Posterior cingulate gyrus (tissue), 11 donors: ENCODE measurements at regions not wholly inside any gene's neighbourhood (a gene's known extent, or its start where the extent isn't known, plus 50 kb on each side); places are given as distances from the start of the nearest gene placed in this dataset.
"Not testable (repeated sequence)": the region's sequence is repeated elsewhere in the genome, so short reads cannot be mapped to it uniquely, and the experiment has no call there.

Source experiments
- DNase-seq, 10 donors: peaks; one replicate each; pipeline versions ENCODE4 v3.0.0 to v3.0.0-alpha.2; 2020 to 2021; ENCODE audit warnings: mixed read lengths in 3 of 10
- intact Hi-C: fragments of 100-400 bp; cut with DNase I; formaldehyde crosslinking; loops from one replicate; pipeline ENCODE4 v1.15.1; 2023

DNA sequence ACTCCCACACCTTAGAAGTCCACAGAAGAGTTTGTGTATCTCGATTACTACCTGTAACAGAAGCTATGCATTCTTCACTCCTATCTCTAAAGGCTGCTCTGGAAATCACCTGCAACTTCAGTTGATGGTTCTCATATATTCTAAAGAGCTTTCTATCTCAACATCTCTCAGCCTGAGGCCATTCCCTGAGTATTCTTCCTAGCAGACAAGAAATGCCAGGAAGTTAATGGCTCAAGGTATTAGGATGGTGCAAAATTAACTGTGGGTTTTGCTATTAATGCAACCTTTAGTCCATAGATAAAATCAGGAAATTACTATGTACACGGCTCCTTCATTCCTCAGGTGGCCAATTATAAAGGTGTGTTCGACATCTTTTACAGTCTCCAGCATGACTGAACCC lies 290.1 kb downstream of the ZNF716 start:
- intact Hi-C loops, DNase-seq: not testable (repeated sequence)

DNA sequence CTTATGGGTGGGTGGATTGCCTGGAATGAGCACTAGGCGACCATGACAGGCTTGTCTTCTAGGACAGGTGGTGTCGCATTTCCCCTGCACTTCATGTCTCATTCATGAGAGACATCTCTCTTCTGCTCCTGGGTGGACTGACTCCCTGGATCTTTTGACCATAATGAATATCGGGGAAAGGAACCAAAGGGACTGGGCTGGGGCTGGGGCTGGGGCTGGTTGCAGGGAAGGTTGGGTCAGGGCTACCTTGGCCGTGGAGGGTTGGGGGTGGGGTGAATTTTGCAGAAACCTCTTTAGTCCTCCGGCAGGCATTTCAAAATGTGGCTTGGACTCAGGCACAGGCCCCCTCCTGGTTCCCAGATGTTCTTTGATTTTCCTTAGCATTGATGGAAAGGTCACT lies 319.2 kb downstream of the ZNF716 start:
- intact Hi-C loops: no loop called here
- DNase-seq: no peak

DNA sequence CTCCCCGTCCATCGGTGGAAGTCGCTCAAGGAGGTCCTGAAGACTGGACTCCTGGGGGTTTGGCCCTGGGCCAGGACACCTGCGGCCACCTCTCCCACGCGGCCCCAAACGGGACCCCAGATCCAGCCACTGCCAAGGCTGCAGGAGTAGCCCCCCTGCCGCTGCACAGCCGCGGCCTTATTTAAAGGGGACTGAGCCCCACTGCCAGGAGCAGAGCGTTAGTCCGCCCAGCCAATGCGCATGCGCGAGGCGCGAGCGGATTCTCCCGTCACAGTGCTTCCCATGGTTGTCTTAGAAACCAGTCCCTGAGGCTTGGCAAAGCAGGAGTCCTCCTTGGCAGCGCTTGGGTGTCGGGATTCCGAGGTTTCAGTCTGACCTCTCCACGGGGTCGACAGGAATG lies 320.0 kb downstream of the ZNF716 start:
- intact Hi-C loops: no loop called here
- DNase-seq: peak in 2 of 10 donors; percentile 64 to 88

- peak in 1 of 10 donors; percentile 74 for DNase-seq
- intact Hi-C loops: no loop called here
These were observed 322.3 kb downstream of the ZNF716 start for GRCh38 chr7:57772126-57772924.

GRCh38 chr7:57774300-57774699 lies 324.3 kb downstream of the ZNF716 start:
- DNase-seq: no peak
- intact Hi-C loops: no loop called here

- intact Hi-C loops: no loop called here
- no peak for DNase-seq
These were observed 325.6 kb downstream of the ZNF716 start for GRCh38 chr7:57775396-57776088.

DNA sequence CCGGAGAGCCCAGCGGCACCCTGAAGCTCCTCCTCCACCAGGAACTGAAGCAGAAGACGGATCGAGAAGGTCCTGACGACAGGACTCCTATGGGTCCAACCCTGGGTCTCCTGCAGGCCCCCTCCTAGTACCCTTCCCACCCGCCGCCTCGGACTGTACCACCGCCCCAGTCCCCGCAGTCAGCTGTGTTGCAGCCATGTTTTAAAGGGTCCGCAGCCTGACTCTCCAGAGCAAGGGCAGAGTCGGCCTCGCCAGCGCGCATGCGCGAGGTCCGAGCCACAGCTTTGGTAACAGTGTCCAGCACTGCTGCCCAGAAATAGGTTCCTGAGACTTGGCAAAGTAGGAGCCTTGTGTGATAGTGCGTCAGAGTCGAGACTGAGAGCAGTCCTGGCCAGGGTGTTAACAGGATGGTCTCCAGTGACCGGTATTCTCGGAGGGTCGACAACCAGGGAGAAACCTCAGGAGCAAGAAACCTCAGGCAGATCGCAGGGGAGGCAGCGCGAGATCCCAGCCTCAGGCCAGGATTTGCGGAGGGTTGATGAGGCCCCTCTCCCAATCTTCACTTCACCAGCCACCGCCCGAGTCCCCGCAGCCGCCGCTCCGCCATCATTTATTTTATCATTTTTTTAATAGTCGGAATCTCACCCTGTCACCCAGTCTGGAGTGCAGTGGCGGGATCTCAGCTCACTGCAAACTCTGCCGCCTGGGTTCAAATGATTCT lies 326.3 kb downstream of the ZNF716 start:
- DNase-seq: not testable (repeated sequence)

GRCh38 chr7:57789130-57789529 lies 339.2 kb downstream of the ZNF716 start:
- intact Hi-C loops: no loop called here
- DNase-seq: no peak

More for the DNA sequence above, 326.3 kb downstream of the ZNF716 start:
- intact Hi-C loops: not testable (repeated sequence)

DNA sequence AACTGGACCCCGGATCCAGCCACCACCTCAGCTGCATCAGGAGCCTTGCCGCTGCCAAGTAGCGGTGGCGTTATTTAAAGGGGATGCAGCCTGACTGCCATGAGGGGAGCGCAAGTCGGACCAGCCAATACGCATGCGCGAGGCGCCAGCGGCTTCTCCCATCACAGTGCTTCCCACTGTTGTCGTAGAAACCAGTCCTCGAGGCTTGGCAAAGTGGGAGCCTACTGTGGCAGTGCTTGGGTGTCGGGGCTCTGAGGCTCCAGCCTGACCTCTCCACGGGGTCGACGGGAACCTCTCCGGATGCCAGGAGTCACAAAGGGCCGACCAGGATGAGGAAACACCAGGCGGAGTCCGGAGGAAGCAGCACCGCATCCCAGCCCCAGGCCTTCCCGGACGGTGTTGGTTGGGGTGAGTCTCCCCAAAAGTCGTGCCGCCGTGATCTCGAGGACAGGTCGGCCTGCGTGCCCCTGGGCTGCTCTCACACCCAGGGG lies 369.6 kb downstream of the ZNF716 start:
- intact Hi-C loops: no loop called here
- peak in 2 of 10 donors; percentile 52 to 80 for DNase-seq

GRCh38 chr7:57820477-57820876 lies 370.5 kb downstream of the ZNF716 start:
- DNase-seq: peak in 1 of 10 donors; percentile 69
- intact Hi-C loops: no loop called here

GRCh38 chr7:57821438-57822382 lies 371.7 kb downstream of the ZNF716 start:
- peak in 3 of 10 donors; percentile 62 to 83 (median 69) for DNase-seq
- intact Hi-C loops: no loop called here

GRCh38 chr7:57826548-57826947 lies 376.6 kb downstream of the ZNF716 start:
- intact Hi-C loops: not testable (repeated sequence)
- peak in 1 of 10 donors; percentile 63 for DNase-seq

DNA sequence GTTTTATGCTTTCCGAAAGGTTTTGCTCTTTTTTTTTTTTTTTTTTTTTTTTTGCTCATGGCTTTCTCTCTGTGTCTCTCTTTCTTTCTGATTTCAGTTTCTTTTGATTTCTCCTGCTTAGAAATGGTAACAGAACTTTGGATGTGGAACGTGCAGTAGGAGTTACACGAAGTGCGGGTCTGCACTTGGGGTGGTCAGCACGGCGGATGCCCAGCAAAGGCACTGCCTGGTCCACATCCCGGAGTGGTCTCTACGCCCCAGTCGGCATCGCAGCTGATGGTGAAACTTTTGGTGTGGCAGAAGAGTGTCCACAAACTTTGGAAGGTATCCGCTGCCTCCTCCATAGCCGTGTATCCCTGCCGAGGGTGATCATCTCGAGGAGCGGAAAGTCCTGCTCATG lies 385.2 kb downstream of the ZNF716 start:
- intact Hi-C loops: not testable (repeated sequence)
- DNase-seq: peak in 1 of 10 donors; percentile 34

DNA sequence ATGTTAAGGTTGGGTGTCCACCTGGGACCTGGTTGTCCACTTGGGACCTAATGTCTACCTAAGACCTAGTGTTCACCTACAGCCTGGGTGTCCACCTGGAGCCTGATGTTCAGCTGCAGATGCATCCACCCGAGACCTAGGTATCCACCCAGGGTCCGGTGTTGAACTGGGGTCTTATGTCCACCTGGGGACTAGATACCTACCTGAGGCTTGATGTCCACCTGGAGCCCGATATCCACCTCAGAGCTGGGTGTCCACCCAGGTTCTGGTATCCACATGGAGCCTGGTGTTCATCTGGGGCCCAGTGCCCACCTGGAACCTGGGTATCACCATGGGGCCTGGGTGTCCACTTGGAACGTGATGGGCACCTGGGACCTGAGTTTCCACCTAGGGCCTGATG lies 389.2 kb downstream of the ZNF716 start:
- peak in 1 of 10 donors; percentile 56 for DNase-seq
- intact Hi-C loops: not testable (repeated sequence)

DNA sequence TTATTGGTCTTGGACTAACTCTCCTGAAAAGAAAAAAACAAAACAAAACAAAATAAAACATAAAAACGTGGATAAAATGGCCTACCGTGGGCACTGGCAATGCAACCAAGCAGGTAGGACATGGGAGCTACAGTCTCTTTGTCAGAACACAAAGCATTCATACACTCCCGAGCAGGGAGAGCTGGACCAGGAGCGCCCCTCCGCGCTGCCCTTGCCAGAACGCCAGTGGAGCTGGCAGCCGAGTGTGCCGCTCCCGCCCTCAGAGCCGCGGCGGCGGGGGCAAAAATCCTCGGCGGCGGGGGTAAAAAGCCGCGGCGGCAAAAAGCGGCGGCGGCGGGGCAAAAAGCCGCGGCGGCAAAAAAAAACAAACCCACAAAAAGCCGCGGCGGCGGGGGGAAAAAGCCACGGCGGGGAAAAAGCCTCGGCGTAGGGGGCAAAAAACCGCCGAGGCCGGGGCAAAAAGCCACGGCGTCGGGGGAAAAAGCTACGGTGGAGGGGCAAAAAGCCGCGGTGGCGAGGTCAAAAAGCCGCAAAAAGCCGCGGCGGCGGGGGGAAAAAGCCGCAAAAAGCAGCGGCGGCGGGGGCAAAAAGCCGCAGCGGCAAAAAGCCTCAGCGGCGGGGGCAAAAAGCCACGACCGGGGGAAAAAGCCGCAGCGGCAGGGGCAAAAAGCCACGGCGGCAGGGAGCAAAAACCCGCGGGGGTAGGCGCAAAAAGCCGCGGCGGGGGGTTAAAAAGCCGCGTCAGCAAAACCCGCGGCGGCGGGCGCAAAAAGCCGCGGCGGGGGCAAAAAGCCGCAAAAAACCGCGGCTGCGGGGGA lies 418.1 kb downstream of the ZNF716 start:
- DNase-seq: peak in 6 of 10 donors; percentile 2 to 83 (median 46)
- intact Hi-C loops: no loop called here

- intact Hi-C loops: no loop called here
- peak in 4 of 10 donors; percentile 0 to 69 (median 56) for DNase-seq
These were observed 418.9 kb downstream of the ZNF716 start for GRCh38 chr7:57868771-57869483.
